Ectodermal cell (in vitro differentiated cells): ENCODE measurements at regions not wholly inside any gene's neighbourhood (a gene's known extent, or its start where the extent isn't known, plus 50 kb on each side); places are given as distances from the start of the nearest gene placed in this dataset.

Experiments
- H3K27ac ChIP-seq: 2 replicates; pipeline ENCODE4 v1.7.0; 2013; ENCODE audit warnings: mild to moderate bottlenecking, low read depth, low read length; ENCODE audit not compliant: insufficient read depth, poor library complexity, severe bottlenecking
- H3K27me3 ChIP-seq: 2 replicates; pipeline ENCODE4 v1.7.0; 2013; ENCODE audit warnings: mild to moderate bottlenecking, low read length; ENCODE audit not compliant: insufficient read depth, control insufficient read depth, poor library complexity, severe bottlenecking
- H3K36me3 ChIP-seq: one replicate; pipeline ENCODE4 v1.7.0; 2013; ENCODE audit warnings: low read length; ENCODE audit not compliant: control insufficient read depth, insufficient read depth
- H3K4me1 ChIP-seq: one replicate; pipeline ENCODE4 v1.7.0; 2013; ENCODE audit warnings: low read length; ENCODE audit not compliant: control insufficient read depth, insufficient read depth
- H3K4me3 ChIP-seq: 2 replicates; pipeline ENCODE4 v1.7.0; 2013; ENCODE audit warnings: low read depth, low read length, control low read depth; ENCODE audit not compliant: insufficient read depth
- H3K9me3 ChIP-seq: 2 replicates; pipeline ENCODE4 v1.7.0; 2013; ENCODE audit warnings: mild to moderate bottlenecking, low read length, moderate library complexity; ENCODE audit not compliant: control insufficient read depth
- WGBS, 2 experiments: methylation state at CpG; one replicate each; pipeline ENCODE4 v1.1.7; 2013; ENCODE audit warnings: missing lambda C conversion rate in 2 of 2; 5-methylcytosine and 5-hydroxymethylcytosine counted together

- H3K27ac ChIP-seq = no peak overlapping the region
- H3K4me3 ChIP-seq = no peak overlapping the region
- no peaks in the 10 kb centered on the region for H3K9me3 ChIP-seq
- WGBS, 2 experiments = 89 to 100% methylated on average over 1 of the region's 1 CpG
- no peaks in the 10 kb centered on the region for H3K36me3 ChIP-seq
- H3K4me1 ChIP-seq = no peaks in the 10 kb centered on the region
- H3K27me3 ChIP-seq = no peaks in the 10 kb centered on the region
Observed at GRCh38 chr18:34959211-34959829, 81.9 kb upstream of the MAPRE2 start.

DNA sequence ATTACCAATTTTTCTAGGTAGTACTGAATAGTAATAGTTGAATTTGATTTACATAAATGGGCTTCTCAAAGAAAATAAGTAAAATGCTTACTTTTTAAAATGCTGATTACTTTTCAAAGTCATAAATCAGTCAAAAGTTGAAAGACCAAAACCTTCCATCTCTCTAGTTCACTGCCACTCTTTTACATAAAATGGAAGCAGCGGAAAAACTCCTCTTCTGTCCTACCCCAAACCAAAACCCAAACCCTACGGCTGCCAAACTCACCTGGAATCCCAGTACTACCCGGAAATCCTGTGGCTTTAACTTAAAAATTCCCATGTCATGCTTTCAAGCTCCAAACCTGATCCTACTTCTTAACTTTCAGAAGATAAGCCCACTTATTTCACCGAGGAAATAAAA, 81.2 kb upstream of the MAPRE2 start:
- 88 to 90% methylated on average over 4 of the region's 4 CpGs for WGBS, 2 experiments
- Histone ChIP-seq H3K4me1 (no peaks in the 10 kb centered on the region), H3K9me3 (no peaks in the 10 kb centered on the region), H3K27me3 (no peaks in the 10 kb centered on the region), H3K36me3 (no peaks in the 10 kb centered on the region), H3K4me3 (no peak overlapping the region), H3K27ac (no peak overlapping the region)

- Histone ChIP-seq H3K27me3 (no peaks in the 10 kb centered on the region), H3K27ac (no peak overlapping the region), H3K36me3 (no peaks in the 10 kb centered on the region), H3K9me3 (no peaks in the 10 kb centered on the region), H3K4me1 (no peaks in the 10 kb centered on the region), H3K4me3 (no peak overlapping the region)
- 90 to 91% methylated on average over 1 of the region's 1 CpG for WGBS, 2 experiments
Observed at GRCh38 chr18:34965108-34965507, 76.1 kb upstream of the MAPRE2 start.

- Histone ChIP-seq H3K36me3 (no peaks in the 10 kb centered on the region), H3K9me3 (no peaks in the 10 kb centered on the region), H3K27me3 (no peaks in the 10 kb centered on the region), H3K27ac (no peak overlapping the region), H3K4me1 (no peaks in the 10 kb centered on the region), H3K4me3 (no peak overlapping the region)
- 93 to 96% methylated on average over 1 of the region's 1 CpG for WGBS, 2 experiments
Observed at GRCh38 chr18:34965566-34965965, 75.6 kb upstream of the MAPRE2 start.

GRCh38 chr18:34970106-34970505, 71.1 kb upstream of the MAPRE2 start:
- WGBS, 2 experiments = 77 to 83% methylated on average over 3 of the region's 3 CpGs
- Histone ChIP-seq H3K4me1 (no peaks in the 10 kb centered on the region), H3K27me3 (peaks cover 32% of the 10 kb centered on the region)

DNA sequence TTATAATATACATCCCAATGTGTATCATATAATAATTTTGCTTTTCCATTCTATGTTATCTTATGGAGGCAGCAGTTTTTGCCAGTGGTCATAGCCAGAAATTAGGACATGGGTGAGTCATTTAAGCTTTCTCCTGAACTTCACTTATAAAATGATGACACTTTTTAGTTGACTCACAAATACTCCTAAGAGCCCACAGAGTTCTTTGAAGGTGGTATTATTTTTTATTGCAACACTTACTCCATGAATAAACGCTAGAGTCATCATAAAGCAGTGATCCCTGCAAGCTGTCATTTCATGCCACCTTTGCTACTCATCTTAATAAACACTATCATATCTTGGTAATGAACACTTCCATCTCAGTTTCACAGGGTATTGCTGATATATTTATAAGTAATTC, 69.9 kb upstream of the MAPRE2 start:
- WGBS, 2 experiments = 80 to 100% methylated on average over 1 of the region's 1 CpG
- Histone ChIP-seq H3K27me3 (peaks cover 44% of the 10 kb centered on the region), H3K4me3 (no peak overlapping the region), H3K9me3 (no peaks in the 10 kb centered on the region), H3K27ac (no peak overlapping the region), H3K36me3 (no peaks in the 10 kb centered on the region), H3K4me1 (no peaks in the 10 kb centered on the region)

More at GRCh38 chr18:34970106-34970505, 71.1 kb upstream of the MAPRE2 start:
- Histone ChIP-seq H3K27ac (no peak overlapping the region), H3K36me3 (no peaks in the 10 kb centered on the region), H3K4me3 (no peak overlapping the region), H3K9me3 (no peaks in the 10 kb centered on the region)

DNA sequence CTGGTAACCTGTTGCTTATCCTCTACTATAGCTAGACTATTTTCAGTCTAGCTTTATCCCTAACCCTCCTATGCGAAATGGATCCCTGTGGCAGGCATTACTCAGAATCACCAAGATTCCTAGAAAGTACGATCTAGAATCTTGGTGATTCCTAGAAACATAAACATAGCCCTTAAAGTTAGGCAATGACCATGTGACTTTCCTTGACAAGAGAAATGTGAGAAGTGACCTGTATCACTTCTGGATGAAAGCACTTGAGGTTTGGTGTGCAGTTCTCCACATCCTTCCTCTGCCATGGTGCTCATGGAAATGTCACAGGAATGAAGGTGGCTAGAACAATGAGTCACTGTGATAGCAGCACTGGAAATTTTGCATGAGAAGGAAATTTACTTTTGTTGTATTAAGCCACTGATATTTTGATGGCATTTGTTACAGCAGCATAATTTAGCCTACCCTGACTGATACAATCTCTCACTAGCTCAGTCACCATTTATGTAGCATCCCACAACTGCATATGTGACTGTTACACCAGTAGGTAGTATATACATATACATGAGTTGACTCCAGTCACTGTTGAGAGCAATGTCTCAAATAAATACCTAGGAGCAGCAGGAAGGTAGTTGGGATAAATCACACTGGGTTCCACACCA, 68.3 kb upstream of the MAPRE2 start:
- Histone ChIP-seq H3K9me3 (no peaks in the 10 kb centered on the region), H3K27me3 (peaks cover 60% of the 10 kb centered on the region), H3K27ac (no peak overlapping the region), H3K4me1 (peaks cover 5% of the 10 kb centered on the region), H3K36me3 (no peaks in the 10 kb centered on the region), H3K4me3 (no peak overlapping the region)
- 88 to 91% methylated on average over 2 of the region's 2 CpGs for WGBS, 2 experiments

GRCh38 chr18:34976123-34976522, 65.1 kb upstream of the MAPRE2 start:
- WGBS, 2 experiments = 24 to 25% methylated on average over 9 of the region's 10 CpGs
- peaks cover 87% of the 10 kb centered on the region for H3K27me3 ChIP-seq

GRCh38 chr18:34976534-34976898, 64.7 kb upstream of the MAPRE2 start:
- Histone ChIP-seq H3K27ac (no peak overlapping the region), H3K36me3 (no peaks in the 10 kb centered on the region), H3K9me3 (no peaks in the 10 kb centered on the region), H3K27me3 (peaks cover 87% of the 10 kb centered on the region), H3K4me3 (peak overlapping the region; percentile 62), H3K4me1 (peaks cover 17% of the 10 kb centered on the region)
- 0 to 1% methylated on average over 19 of the region's 19 CpGs for WGBS, 2 experiments

More at GRCh38 chr18:34976123-34976522, 65.1 kb upstream of the MAPRE2 start:
- no peaks in the 10 kb centered on the region for H3K9me3 ChIP-seq
- no peak overlapping the region for H3K27ac ChIP-seq
- no peak overlapping the region for H3K4me3 ChIP-seq
- H3K36me3 ChIP-seq = no peaks in the 10 kb centered on the region
- H3K4me1 ChIP-seq = peaks cover 17% of the 10 kb centered on the region

DNA sequence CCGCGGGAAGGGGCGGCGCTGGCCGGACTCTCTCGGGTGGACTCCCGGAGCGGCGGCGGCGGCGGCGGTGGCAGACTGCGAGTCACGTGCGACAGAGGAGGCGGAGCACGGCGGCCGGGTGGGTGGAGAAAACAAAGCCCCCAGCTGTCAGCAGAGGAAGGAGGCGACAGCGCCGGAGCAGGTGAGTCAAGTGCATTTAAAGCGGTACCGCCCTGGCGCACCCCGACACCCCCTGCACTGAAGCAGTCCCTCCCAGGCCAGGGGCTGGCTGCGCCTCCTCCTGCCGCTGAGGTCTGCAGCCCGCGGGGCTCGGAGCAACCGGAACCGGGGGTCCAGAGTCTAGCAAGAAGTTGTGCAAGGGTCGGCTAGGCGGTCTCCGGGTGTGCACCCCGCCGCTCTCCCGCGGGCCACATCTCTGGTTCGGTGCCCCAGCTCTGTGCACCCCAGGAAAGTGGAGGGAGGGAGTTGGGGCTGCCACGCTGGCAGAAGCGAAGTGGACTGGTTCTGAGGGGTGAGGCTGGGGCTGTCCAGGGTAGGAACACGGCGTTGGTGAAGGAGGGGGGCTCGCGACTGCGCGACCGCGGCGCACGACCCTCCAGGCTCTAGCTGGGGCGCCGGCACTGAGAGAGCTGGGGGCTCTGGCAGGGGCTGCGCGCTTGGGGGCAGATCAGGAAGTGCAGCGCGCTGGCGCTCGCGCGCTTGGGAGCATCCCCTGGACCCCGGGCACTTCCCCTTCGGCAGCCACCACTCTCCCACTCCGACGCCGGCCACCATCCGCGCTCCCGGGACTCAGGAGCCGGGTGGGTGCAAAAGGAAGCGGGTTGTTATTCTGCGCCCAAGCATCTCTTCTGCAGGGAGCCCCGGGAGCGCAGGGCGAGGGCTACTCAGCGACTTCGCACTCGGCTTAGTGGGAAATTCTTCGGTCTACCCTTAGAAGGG, 64.0 kb upstream of the MAPRE2 start:
- Histone ChIP-seq H3K27me3 (peaks cover 85% of the 10 kb centered on the region), H3K27ac (no peak overlapping the region), H3K9me3 (no peaks in the 10 kb centered on the region), H3K36me3 (no peaks in the 10 kb centered on the region), H3K4me1 (peaks cover 17% of the 10 kb centered on the region), H3K4me3 (peak overlapping the region; percentile 62)
- WGBS, 2 experiments = 1% methylated on average over 81 to 82 of the region's 82 CpGs
